Islet precursor cell (in vitro differentiated cells): ENCODE measurements at regions not wholly inside any gene's neighbourhood (a gene's known extent, or its start where the extent isn't known, plus 50 kb on each side); places are given as distances from the start of the nearest gene placed in this dataset.
"Not testable (repeated sequence)": the region's sequence is repeated elsewhere in the genome, so short reads cannot be mapped to it uniquely, and the experiment has no call there.

Experiments used
- DNase-seq: peaks from one replicate; pipeline ENCODE4 v3.0.0-alpha.2; 2018

- DNase-seq, result no peak
Measured at GRCh38 chr13:69649063-69649392, 458.6 kb upstream of the ATXN8OS start.

DNA sequence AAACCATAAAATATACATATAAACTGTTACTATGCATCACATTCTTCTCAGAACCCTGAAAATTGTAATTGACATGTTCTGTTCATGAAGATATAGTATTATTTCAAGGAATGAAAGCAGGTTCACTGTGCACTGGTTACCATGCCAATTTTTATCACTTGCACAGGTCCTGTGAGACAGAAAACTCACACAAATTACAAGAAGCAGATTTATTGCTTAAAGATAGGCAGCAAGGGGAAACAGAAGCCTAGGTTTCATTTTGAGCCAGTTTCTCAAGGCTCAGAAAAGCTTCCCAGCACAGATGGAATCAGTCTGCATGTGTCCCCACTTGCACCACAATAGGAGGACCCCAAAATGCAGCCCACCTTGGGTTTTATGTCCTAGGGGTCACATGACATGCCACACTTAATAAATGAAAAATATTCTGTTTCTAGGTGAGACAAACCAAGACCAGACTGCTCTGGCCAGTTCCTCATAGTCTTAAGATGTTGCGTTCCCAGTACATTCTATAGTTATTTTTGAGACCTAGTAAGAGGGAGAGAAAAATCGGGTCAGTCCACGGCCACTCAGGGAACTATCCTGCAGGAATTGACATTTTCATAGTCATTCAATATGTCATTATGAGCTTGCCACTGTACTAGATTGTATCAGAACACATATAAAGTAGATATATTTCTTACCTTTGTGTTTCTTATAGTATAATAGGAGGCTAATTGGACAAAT is 459.1 kb upstream of the ATXN8OS start:
- DNase-seq, result no peak

DNA sequence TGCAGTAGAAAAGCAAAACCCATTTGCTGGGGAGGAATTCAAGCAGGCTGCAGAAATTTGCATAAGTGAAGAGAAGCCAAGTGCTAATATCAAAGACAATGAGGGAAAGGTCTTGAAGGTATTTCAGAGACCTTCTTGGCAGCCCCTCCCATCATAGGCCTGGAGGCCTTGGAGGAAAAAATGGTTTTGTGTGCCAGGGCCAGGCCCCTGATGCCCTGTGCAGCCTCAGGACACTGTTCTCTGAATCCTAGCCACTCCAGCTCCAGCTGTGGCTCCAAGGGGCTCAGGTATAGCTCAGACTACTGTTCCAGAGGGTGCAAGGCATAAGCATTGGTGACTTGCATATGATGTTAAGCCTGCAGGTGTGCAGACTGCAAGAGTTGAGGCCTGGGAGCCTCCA is 463.2 kb upstream of the ATXN8OS start:
- DNase-seq, result no peak

DNA sequence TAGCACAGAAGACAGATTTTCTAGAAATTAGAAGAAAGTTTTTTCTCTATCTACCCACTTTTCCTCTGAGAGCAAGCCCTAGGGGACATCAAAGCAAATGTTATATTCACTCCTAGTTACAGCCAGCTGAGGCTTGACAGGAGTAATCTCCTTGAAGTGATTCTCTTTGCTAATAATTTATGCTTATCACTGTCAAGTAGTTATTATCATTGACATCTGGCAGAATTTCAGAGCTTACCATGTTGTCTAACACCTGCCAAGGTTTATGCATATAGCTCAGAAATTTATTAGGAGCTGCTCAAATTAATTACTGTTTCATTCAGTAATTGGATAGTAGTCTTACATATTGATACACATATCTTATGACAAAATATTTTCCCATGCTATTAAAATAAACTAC is 465.9 kb upstream of the ATXN8OS start:
- no peak for DNase-seq

GRCh38 chr13:69633044-69633443 is 474.6 kb upstream of the ATXN8OS start:
- no peak for DNase-seq

DNA sequence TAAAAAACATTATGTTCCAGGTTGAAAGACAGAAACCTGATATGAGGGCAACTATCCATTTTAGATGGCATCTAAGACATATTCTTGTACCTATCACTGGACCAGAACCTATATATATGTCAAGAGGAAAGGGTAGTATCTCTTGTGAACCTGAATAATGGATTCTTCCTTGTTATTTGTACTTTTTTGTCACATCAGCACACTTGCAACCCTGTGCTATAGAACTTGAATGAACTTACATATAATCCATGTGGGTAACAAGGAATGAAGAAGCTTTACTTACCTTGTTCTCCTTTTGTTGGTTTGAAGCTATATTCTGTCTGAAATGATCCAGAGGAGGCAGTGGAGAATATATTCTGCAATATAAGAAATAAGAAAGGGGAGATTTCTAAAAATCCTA is 483.7 kb upstream of the ATXN8OS start:
- no peak for DNase-seq

- no peak for DNase-seq
Measured at GRCh38 chr13:69619651-69620050, 488.0 kb upstream of the ATXN8OS start.

DNA sequence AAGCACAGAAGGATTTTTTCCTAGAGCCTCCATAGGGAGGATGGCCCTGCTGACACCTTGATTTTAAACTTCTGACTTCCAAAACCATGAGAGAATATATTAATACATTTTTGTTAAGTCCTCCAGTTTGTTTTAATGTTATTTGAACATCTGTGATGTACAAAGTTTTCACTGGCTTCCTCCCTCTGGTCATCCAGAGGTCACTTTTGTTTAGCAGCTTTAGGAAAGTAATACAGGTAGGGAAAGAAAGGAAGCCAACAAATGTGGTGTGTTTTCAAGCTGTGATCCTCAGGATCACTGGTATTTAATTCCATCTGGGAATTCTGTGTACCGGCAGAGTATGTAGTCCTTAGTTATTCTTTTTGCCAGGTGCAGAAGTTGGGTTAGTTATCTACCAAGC is 488.8 kb upstream of the ATXN8OS start:
- DNase-seq, result no peak

DNA sequence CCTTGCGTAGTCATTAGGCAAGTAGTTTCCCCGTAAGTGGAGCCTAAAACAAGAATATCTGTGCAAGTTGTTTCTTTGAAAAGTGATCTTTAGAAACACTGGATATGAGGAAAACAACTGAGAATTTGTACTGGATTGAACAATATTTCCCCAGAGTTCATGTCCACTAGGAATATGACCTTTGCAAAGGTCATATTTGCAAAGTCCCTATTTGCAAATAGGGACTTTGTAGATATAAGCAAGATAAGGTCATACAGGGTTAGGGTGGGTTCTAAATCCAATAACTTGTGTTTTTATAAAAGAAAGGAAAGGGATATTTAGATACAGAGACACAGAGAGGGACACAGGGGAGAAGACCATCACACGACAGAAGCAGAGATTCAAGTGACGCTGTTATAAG is 489.2 kb upstream of the ATXN8OS start:
- no peak for DNase-seq

DNA sequence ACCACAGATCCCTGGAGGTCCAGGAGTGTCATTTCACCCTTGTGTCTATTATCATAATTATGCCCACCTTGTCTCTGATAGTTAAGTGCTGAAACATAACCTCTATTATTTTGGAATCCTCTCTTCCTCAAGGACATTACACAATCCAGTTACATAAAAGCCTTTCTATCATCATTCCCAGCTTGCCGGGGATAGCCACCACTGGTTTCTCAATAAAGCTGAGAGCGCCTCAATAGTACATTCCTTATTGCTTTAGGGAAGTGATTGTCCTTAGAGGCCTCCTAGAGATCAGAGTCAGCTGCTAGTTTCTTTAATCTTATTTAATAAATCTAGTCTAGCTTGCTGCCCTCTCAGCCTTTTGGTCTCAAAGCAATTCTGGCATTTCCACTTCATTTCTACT is 490.0 kb upstream of the ATXN8OS start:
- no peak for DNase-seq

DNA sequence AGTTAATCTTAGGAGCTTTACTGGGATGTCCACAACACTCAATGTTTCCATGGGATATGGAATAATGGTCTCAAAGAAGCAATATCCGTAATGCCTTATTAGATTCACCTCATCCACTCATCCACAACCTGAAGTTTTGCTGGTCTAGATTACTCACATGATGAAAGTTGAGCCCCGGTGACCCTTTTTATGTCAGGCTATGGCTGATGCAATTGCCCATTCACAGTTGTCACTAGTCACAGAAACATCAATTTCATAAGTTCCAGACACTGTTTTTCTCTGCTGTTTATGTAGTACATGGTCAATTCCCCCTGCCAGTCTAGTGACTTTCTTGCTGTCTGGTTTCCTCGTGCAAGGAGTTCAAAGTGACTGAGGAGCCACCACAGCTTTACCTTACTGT is 491.2 kb upstream of the ATXN8OS start:
- no peak for DNase-seq

DNA sequence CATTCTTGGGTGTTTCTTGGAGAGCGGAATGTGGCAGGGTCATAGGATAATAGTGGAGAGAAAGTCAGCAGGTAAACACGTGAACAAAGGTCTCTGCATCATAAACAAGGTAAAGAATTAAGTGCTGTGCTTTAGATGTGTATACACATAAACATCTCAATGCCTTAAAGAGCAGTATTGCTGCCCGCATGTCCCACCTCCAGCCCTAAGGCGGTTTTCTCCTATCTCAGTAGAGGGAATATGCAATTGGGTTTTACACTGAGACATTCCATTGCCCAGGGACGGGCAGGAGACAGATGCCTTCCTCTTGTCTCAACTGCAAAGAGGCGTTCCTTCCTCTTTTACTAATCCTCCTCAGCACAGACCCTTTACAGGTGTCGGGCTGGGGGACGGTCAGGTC is 492.6 kb upstream of the ATXN8OS start:
- DNase-seq, result not testable (repeated sequence)

DNA sequence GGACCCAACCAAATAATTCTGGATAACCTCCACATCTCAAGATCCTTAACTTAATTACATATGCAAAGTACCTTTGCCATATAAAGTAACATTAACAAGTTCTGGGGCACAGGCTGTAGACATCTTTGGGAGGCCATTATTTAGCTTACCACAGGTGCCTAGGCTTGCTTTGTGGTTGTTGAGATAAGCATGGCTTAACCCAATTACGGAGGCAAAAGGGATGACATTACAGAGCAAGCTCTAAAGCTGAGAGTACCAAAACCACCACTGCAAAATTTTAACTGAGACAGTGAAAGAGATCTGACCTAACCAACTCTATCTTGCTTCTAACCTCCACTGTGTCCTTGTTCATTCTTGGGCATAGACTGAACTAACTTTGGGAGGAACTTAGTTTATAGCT is 502.9 kb upstream of the ATXN8OS start:
- no peak for DNase-seq

GRCh38 chr13:69603144-69603853 is 504.3 kb upstream of the ATXN8OS start:
- no peak for DNase-seq

DNA sequence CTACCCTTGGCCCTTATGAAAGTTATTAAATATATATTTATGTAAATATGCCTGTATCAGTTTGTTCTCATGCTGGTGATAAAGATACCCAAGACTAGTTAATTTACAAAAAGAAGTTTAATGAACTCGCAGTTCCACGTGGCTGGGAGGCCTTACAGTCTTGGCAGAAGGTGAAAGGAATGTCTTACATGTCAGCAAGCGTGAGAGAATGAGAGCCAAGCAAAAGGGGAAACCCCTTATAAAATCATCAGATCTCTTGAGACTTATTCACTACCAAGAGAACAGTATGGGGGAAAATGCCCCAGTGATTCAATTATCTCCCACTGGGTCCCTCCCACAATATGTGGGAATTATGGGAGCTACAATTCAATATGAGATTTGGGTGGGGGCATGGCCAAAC is 506.0 kb upstream of the ATXN8OS start:
- DNase-seq, result no peak

DNA sequence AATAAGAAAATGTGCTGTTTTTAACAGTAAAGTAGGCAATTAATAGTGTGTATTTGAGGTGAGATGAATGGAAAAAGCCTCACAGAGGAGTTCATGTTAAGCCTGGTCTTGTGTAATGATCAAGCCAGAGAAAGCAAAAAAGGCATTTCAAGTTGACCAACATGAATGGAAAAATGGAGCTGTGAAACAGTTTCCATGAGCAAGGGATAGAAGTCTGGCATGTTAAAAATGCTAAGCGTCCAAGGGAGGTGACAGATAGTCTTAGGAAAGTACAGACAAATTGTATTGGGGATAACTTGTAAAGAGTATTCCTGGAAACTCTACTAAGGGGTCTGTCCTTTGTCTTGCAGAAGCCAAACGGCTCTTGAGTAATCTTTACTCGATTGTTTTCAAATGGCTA is 506.8 kb upstream of the ATXN8OS start:
- DNase-seq, result no peak

DNA sequence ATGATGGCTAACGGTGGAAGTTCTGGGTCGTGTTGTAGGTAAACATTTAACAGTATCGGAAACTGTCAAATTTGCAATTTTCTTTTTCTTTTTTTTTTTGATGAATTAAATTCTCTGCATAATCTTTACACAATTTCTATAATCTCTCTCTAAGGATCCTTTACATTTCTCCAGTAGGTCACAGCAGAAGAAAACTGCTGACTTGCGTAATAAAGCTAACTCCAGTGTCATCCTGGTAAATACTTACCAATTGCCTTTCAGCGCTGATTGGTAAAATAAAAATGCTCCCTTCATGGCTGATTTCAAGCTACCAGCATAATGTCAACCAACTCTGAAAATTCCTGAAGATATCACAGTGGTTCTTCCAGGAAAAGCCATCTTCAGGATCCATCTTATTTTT is 510.5 kb upstream of the ATXN8OS start:
- DNase-seq, result no peak

- no peak for DNase-seq
Measured at GRCh38 chr13:69595181-69595580, 512.4 kb upstream of the ATXN8OS start.

- DNase-seq, result no peak
Measured at GRCh38 chr13:69591437-69591836, 516.2 kb upstream of the ATXN8OS start.

- DNase-seq, result no peak
Measured at GRCh38 chr13:69589531-69590235, 517.9 kb upstream of the ATXN8OS start.

GRCh38 chr13:69585656-69586055 is 522.0 kb upstream of the ATXN8OS start:
- DNase-seq, result no peak

GRCh38 chr13:69580255-69580654 is 527.4 kb upstream of the ATXN8OS start:
- peak; percentile 55 for DNase-seq

GRCh38 chr13:69579351-69579750 is 528.3 kb upstream of the ATXN8OS start:
- DNase-seq, result no peak

- no peak for DNase-seq
Measured at GRCh38 chr13:69571606-69572323, 535.9 kb upstream of the ATXN8OS start.
